CMK (cell line): ENCODE measurements at regions not wholly inside any gene's neighbourhood (a gene's known extent, or its start where the extent isn't known, plus 50 kb on each side); places are given as distances from the start of the nearest gene placed in this dataset.
"Not testable (repeated sequence)": the region's sequence is repeated elsewhere in the genome, so short reads cannot be mapped to it uniquely, and the experiment has no call there.

ENCODE experiments used
- DNase-seq: peaks from one replicate; pipeline ENCODE4 v3.0.0-alpha.2; 2010; ENCODE audit warnings: low read depth

DNA sequence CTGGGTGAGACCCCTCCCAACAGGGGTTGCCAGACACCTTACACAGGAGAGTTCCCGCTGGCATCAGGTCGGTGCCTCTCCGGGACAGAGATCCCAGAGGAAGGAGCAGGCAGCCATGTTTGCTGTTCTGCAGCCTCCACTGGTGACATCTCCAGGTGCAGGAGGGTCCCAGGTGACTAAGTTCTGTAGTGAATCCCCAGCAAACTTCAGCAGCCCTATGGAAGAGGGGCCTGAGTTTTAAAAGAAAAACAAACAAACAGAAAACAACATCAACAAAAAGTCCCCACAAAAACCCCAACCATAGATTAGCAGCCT, 515.1 kb downstream of the FRK start:
- DNase-seq: no peak

DNA sequence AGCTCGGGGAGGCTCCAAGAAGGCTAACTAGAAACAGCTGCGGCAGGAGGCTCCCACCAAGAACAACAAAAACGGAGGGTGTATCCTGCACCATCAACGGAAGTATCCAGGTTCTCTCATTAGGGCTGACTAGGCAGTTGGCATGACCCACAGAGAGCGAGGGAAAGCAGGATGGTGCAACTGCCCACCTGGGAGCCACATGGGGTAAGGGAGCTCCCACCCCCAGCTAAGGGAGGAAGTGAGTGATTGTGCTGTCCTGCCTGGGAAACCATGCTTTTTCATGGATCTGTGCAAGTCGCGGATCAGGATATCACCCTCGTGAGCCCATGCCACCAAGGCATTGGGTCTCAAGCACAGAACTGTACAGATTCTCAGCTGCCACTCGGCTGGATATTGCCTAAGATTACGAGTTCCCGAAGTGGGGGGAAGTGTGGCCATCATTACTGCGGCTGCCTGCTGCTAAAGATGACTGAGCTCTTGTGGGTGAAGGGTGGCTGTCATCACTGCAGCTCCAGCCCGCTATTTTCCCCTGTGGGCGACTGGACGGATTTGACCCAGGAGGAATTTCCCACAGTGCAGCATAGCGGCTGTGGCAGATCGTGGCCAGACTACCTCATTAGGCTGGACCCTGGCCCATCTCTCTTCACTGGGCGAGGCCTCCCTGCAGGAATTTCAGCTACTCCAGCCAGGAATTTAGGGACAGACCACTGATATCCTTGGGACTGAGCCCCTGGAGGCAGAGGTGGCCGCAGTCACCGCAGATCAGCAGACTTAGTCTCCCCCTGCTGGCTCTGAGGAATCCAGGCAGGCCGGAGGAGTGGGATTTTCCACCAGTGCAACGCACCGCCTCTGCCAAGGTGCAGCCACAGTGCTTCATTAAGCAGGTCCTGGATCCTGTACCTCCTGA, 515.7 kb downstream of the FRK start:
- no peak for DNase-seq

DNA sequence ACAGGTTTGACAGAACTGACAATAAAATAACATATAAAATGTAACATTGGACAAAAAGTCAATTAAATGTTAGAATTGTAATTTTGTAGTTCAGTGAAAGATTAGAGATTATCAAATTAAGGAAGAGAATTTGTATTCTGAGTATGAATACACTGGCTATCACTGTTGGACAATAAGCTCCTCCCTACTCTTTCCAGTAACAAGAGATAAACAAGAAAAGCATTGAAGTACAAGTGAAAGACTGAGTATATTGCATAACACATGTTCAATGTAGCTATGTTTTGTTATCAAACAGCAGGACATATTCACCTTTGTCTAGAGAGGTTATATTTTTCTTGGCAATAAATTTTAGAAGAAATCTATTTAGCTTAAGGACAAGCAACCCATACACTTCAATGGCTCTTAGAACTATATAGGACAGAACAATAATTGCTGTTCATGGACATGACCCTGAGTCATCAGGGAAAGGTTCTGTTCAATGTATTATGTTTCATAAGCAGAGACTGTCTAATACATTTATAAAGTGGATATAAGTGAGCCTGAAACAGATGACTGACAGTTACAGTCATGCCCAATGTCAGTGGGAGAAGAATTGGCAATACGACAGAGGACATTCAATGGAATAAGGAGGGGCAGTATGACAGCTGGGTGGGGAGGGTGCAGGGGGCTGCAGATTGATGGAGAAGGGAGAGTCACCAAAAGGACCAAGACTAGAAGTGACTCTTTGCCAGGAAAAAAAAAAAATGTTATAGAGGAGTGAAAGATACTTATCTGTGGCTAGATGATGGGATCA, 520.4 kb downstream of the FRK start:
- no peak for DNase-seq

DNA sequence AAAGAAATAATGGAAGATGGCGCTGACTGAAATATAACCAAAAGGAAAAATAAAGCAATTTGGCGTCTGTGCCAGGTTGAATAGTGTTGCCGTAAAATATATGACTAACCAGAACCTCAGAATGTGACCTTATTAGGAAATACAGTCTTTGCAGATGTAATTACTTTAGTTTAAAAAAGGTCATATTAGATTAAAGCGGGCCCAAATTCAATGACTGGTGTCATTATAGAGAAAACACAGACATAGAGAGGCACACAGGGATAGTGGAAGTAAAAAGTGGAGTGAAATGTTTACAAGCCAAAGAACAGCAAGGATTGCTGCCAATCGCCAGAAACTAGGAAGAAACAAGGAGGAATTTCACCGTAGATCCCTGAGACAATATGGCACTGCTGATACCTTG, 521.2 kb downstream of the FRK start:
- DNase-seq: no peak

DNA sequence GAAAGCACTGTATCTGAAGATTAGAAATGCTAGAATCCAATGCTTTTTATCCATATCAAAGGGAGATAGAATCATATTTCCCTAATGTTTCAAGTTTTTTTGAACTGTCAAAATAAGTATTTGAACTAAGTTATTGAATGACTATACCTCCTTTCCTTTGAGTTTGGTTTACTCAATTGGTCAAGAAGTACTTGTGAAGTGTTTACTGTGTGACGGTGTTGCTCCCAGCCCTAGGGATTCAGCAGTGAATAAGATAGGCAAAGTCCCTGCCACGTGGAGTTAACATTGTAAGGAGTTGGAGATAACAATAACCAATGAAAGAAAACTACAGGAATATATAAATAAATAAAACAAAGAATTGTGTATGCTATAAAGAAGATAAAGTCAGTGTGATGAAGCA, 535.9 kb downstream of the FRK start:
- no peak for DNase-seq

DNA sequence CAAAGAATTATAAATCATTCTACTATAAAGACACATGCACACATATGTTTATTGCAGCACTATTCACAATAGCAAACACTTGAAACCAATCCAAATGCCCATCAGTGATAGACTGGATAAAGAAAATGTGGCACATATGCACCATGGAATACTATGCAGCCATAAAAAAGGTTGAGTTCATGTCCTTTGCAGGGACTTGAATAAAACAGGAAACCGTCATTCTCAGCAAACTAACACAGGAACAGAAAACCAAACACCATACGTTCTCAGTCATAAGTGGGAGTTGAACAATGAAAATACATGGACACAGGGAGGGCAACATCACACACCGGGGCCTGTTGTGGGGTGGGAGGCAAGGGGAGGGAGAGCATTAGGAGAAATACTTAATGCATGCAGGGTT, 538.9 kb downstream of the FRK start:
- not testable (repeated sequence) for DNase-seq

DNA sequence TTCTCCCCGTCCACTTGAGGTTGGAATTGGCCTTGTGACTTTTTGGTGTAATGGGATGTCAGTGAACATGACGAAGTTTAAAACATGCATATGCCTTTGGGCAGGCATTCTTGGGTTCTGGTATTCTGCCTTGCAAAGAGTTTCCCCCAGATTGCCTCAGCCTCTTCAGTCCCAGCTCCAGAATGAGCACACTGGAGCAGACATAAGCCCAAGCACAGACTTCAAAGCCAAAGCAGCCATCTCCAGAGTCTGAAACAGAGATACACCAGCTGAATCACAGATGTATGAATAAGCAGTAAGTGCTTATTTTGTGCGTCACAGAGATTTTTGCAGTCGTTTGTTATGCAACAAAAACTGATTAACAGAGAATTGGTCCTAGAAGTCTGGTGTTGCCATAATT, 546.0 kb downstream of the FRK start:
- no peak for DNase-seq

DNA sequence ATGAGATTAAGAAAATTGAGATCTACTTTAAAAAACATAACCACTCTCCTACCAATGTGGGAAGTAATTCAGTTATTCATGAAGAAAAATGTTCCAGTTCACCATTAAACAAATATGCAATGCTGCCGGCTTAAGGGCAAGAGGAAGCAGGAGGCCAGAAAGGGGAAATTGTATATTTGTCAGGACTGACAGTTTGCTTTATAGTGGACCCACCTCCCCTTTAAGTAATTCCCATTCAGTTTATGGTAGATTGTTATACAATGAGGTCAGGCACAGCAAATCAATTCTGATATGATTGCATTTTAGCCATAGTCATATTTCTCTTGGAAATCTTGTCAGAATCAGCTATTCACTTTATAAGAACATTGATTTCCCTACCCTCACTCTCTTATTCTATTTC, 547.8 kb downstream of the FRK start:
- DNase-seq: no peak

DNA sequence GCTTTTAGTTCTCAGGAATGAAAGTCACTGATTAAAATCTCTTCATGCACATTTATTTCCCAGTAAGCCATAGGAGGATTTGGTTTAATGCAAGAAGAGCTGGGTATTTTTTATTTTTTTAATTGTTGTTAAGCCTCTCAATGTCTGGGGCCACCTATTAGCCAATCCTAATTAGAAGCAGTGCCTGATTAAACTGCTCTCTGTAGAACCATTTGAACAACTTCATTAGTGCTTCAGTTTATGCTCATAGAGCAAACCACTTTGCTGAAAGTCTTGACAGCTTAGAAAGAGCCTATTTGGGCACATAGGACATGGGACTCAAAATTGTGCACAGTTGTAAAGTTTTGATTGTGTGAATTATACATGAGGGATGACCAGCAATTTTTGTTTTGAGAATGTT, 548.9 kb downstream of the FRK start:
- DNase-seq: no peak

DNA sequence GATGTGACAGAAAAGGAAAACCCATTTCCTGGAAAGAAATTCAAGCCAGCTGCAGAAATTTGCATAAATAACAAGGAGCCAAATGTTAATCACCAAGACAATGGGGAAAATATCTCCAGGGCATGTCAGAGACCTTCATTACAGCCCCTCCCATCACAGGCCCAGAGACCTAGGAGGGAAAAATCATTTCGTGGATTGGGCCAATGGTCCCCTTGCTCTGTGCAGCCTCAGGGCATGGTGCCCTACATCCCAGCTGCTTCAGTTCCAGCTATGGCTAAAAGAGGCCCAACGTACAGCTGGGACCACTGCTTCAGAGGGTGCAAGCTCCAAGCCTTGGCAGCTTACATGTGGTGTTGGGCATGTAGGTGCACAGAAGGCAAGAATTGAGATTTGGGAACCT, 558.3 kb downstream of the FRK start:
- not testable (repeated sequence) for DNase-seq

DNA sequence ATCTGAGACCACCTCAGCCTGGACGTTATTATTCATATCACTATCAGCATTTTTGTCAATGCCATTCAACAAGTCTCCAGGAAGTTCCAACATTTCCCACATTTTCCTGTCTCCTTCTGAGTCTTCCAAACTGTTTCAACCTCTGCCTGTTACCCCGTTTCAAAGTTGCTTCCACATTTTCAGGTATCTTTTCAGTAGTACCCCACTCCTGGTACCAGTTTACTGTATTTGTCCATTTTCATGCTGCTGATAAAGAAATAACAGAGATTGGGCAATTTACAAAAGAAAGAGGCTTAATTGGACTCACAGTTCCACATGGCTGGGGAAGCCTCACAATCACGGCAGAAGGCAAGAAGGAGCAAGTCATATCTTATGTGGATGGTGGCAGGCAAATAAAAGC, 565.5 kb downstream of the FRK start:
- DNase-seq: no peak

DNA sequence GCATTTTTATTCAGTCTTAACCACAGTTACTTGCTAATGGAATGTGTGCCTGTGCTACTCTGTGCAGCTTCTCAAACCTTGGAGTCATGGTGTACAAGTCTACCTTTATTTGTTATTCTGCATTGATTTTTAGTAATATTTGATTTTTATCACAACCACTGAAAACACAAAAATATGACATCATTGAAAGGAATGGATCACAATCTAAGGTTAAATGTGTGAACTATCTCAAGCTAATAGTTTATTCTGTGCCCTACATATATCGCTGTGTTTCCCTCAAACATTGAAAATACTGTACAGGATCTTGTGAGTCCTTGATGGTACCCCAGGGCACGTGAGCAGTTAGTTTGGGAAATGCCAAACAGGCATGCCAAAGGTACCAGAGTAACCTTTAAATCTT, 573.4 kb downstream of the FRK start:
- no peak for DNase-seq

DNA sequence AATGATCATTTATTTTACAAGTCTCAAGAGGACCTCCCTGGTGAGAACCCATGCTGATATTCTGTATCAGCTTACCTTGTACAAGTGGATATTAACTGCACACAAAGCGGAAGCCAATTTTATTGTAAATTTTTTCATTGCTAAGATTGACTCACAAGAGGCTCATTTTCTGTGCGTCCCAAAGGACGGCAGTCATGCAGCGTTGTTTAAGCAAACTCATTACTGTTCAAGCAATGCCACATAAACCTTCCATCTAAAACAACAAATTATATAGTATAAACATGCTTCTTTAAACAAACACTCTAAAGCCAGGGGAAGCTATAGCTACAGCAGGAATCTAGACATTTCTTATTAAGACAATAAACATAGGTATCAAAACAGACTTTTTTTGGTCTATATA, 575.3 kb downstream of the FRK start:
- DNase-seq: no peak

DNA sequence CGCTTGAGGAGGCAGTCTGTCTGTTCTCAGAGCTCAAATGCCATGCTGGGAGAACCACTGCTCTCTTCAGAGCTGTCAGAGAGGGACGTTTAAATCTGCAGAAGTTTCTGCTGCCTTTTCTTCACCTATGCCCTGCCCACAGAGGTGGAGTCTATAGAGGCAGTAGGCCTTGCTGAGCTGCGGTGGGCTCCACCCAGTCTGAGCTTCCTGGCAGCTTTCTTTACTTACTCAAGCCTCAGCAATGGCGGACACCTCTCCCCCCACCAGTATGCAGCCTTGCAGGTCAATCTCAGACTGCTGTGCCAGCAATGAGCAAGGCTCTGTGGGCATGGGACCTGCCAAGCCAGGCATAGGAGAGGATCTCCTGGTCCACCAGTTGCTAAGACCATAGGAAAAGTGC, 580.1 kb downstream of the FRK start:
- DNase-seq: not testable (repeated sequence)

DNA sequence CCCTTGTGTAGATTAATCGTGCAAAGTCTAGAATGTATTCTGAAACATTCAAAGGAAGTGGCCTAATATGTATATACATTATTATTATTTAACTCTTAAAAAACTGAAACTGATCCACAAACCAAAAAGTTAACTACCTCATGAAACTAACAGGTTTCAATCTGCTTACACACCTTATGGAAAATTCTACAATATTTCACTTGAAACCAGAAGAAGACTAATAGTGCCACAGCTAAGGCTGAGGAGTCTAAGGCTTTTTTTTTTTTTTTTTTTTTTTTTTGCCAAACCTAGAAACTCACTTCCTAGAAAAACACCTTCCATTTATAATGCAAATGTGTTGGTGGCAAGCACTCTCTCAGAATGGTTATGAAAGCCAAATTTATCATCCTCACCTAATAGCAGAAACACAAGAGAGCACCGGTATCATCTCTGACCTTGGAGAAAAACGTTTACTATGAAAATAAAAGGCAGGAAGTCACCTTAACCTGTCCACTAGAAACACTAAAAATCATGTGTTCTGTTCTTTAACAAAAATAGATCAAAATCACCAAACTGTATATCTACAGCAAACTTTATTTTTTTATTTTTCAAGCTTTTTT, 586.1 kb downstream of the FRK start:
- no peak for DNase-seq

DNA sequence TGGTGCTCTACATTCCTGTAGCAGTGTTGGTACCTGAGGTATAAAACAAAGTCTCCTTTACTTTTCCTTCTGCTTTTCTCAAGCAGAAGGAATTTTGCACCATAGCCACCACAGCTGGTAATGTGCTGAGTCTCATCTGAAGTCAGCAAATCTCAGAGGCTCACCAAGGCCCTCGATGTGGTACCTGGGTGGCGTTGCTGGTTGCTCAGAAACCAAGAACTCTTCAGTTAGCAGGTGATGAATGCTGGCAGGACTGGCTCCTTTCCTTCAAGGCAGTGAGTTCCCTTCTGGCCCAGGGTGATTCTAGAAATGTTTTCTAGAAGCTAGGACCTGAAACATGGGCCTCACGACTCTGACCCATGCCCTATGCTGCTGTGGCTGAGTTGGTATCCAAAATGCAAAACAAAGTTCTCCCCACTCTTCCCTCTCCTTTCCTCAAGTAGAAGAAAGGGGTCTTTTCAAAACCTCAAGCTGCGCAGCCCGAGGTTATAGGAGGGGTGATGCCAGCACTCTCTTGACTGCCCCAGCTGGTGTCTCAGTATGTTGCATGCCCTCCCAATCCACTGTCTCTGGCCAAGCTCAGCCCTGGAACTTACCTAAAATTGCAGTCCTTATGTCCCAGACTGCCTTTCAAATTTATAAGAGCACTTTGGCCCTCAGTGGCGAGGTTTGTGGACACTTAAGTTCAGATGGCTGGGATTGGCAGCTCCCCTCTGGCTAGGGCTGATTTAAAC, 592.3 kb downstream of the FRK start:
- no peak for DNase-seq

DNA sequence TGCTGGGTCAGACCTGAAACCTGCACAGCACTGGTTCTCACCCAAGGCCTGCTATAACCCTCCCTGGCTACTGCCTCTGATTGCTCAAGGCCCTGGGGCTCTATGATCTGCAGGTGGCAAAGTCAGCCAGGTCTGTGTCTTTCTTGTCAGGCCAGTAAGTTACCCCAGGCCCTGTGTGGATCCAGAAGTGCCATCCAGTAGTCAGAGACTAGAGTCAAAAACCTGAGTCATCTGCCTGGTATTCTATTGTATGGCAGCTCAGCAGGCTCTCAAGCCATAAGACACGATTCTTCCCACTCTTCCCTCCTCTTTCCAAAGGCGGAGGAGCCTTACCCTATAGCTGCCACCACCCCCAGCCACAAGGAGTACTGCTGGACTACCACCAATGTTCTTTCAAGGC, 593.0 kb downstream of the FRK start:
- DNase-seq: no peak

DNA sequence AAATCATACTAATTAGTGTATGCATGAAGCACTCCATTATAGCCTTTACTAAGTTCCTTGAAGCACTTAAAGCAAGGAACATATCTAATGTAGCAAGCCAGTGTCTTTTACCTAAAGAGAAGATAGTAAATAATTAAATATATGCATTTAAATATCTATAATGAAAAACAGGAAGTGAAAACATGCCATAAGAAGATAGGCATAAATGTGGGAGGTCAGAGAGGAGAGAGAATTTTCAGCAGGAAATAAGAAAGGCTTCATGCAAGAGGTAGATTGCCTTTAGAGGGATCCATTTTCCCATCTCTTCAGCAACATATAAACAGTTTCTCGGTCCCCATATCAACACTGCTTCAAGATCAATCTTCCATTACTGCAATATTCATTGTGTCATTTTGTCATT, 599.8 kb downstream of the FRK start:
- no peak for DNase-seq

DNA sequence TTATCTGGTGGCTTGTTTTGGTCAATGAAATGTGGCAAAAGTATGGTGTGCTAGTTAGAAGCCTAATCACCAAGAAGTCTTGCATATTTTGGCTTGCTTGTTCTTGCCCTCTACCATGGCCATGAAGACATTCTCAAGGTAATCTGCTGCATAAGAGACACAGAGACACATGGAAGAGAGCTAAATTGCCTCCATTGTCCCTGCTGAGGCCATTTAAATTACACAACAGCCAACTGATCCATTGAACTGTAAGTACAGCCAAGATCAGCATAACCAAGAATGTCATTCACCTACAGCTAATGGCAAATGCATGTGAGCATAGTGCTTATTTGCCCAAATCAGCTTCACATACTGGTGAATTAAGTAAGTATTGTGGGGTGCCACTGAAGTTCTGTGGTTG, 603.8 kb downstream of the FRK start:
- no peak for DNase-seq

DNA sequence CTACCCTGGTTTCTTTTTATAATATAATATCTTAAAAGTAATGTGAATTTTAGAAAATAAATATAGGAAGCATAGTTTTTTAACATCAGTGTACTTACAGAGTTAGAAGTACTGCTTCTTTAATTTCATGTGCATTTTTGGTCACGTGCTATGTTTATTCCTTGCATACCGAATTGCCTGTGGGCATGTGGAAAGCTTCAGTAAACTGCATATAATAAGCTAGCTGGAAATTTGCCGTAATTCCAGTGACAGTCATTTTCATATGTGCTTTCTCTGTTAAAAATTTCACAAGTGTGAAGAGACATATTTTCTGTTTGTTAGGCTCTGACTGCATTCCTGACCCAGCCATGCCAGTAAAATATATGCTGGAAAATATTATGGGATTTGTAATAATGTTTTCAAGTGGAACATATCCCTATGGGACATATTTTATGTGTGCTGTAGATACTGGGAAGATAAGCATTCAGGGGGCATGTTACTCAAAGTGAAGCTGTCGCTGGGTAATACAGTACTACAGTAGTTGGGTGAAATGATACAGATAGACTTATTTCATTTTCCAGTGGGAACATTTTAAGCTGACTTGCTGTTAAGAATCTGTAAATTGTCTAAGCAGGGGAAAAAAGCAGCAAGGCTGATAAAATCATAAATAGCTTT, 616.7 kb downstream of the FRK start:
- DNase-seq: no peak

DNA sequence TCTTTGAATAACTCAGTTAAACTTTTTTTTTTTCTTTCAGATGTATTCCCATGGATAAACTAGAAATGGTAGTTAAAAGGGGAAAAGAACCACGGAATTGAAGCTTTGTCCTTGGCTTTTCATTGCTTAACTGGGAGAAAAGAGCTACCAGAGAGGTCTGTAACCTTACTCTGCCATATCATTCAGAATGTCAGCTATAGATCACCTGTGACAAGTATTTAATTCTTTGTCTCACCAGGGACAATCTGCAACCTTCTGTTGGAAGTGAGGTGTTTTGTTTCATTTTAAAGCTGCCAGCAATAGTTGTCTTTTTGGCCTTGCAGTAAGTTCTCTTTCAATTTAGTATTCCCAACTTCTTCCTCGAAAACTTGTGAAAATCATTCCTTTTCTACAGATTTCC, 618.4 kb downstream of the FRK start:
- DNase-seq: no peak

DNA sequence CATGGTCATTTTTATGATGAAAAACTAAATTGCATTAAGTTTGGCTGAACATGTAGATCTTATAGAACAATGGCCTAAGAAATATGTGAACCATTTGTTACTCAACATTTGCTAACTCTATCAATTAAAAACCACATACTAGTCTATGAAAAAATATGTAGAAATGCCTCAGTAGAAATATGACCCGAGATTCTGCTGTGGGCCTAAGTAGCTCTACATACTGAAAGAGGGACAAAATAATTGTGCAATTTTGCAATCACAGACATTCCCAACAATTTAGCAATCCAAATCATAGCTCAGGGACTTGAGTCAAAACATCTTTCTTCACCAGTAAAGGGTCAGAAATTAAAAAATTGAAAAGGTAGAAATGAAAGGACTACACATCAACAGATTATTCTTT, 619.0 kb downstream of the FRK start:
- DNase-seq: no peak
